DND-41 (cell line): ENCODE measurements at regions not wholly inside any gene's neighbourhood (a gene's known extent, or its start where the extent isn't known, plus 50 kb on each side); places are given as distances from the start of the nearest gene placed in this dataset.

ENCODE experiments used
- ATAC-seq: fragments of 200-7000 bp; cut with Tn5 transposase; 3 replicates; pipeline ENCODE4 v1.9.1; 2021; ENCODE audit warnings: low read depth; ENCODE audit not compliant: insufficient read depth
- DNase-seq: peaks from one replicate; pipeline ENCODE4 v3.0.0-alpha.2; 2020
- H2AFZ ChIP-seq: 2 replicates; pipeline ENCODE4 v1.6.0; 2012; ENCODE audit warnings: low read depth, low read length
- H3K27ac ChIP-seq: 2 replicates; pipeline ENCODE4 v1.5.1; 2012; ENCODE audit warnings: low read length, inconsistent platforms
- H3K27me3 ChIP-seq: fragments of 200-600 bp; sonication (generic); 2 replicates; pipeline ENCODE4 v1.6.0; 2012; ENCODE audit warnings: low read length, mild to moderate bottlenecking, inconsistent platforms; ENCODE audit not compliant: insufficient read depth, poor library complexity
- H3K36me3 ChIP-seq: 2 replicates; pipeline ENCODE4 v1.5.1; 2012; ENCODE audit warnings: low read length, inconsistent platforms; ENCODE audit not compliant: insufficient read depth
- H3K4me1 ChIP-seq: 2 replicates; pipeline ENCODE4 v1.5.1; 2012; ENCODE audit warnings: mild to moderate bottlenecking, low read length; ENCODE audit not compliant: insufficient read depth
- H3K4me2 ChIP-seq: 2 replicates; pipeline ENCODE4 v1.6.0; 2012; ENCODE audit warnings: mild to moderate bottlenecking, moderate library complexity, low read length, inconsistent platforms; ENCODE audit not compliant: insufficient read depth
- H3K4me3 ChIP-seq, 2 experiments: fragments of 200-600 bp in 1 of 2; shearing (Covaris generic) in 1 of 2; 2 replicates each; pipeline ENCODE4 v1.5.1; 2012 to 2016; ENCODE audit warnings: inconsistent platforms in 2 of 2, low read length in 2 of 2, mild to moderate bottlenecking in 2 of 2, low read depth in 1 of 2, moderate library complexity in 1 of 2
- H3K79me2 ChIP-seq: 2 replicates; pipeline ENCODE4 v1.6.0; 2012; ENCODE audit warnings: low read length, inconsistent platforms; ENCODE audit not compliant: insufficient read depth
- H3K9ac ChIP-seq: 2 replicates; pipeline ENCODE4 v1.6.0; 2012; ENCODE audit warnings: low read depth, mild to moderate bottlenecking, inconsistent platforms, low read length, moderate library complexity
- H3K9me3 ChIP-seq: 2 replicates; pipeline ENCODE4 v1.5.1; 2012; ENCODE audit warnings: low read length, moderate library complexity, mild to moderate bottlenecking, inconsistent platforms; ENCODE audit not compliant: insufficient read depth, severe bottlenecking
- H4K20me1 ChIP-seq: 2 replicates; pipeline ENCODE4 v1.6.0; 2012; ENCODE audit warnings: low read length; ENCODE audit not compliant: insufficient read depth
- CTCF ChIP-seq: IDR thresholded peaks from 2 replicates; pipeline ENCODE4 v1.5.1; 2012; ENCODE audit warnings: borderline replicate concordance, low read length, moderate library complexity, mild to moderate bottlenecking; ENCODE audit not compliant: poor library complexity, severe bottlenecking; ENCODE audit errors: extremely low read depth
- EZH2 ChIP-seq: IDR thresholded peaks from 3 replicates; pipeline ENCODE4 v1.6.1; 2012; ENCODE audit warnings: borderline replicate concordance, low read depth, mild to moderate bottlenecking, moderate library complexity, low read length, inconsistent platforms; ENCODE audit not compliant: severe bottlenecking

- no peak overlapping the region for H3K9ac ChIP-seq
- no peaks in the 10 kb centered on the region for H3K79me2 ChIP-seq
- H3K4me1 ChIP-seq = no peaks in the 10 kb centered on the region
- H3K4me2 ChIP-seq = no peak overlapping the region
- no peak for TF ChIP-seq EZH2
- no peak for TF ChIP-seq CTCF
- no peaks in the 10 kb centered on the region for H4K20me1 ChIP-seq
- no peaks in the 10 kb centered on the region for H3K36me3 ChIP-seq
- no peak overlapping the region for H3K4me3 ChIP-seq
- ATAC-seq (no peak), DNase-seq (no peak)
- H3K27ac ChIP-seq = no peak overlapping the region
- peaks cover 14% of the 10 kb centered on the region for H3K9me3 ChIP-seq
- no peaks in the 10 kb centered on the region for H3K27me3 ChIP-seq
- H2AFZ ChIP-seq = no peak overlapping the region
These were observed 597.4 kb upstream of the PTGER4 start for GRCh38 chr5:40082313-40082712.

- Histone ChIP-seq H3K79me2 (no peaks in the 10 kb centered on the region), H3K27me3 (no peaks in the 10 kb centered on the region), H4K20me1 (no peaks in the 10 kb centered on the region), H3K27ac (no peak overlapping the region), H3K4me1 (no peaks in the 10 kb centered on the region), H2AFZ (no peak overlapping the region), H3K4me2 (no peak overlapping the region), H3K36me3 (no peaks in the 10 kb centered on the region), H3K9ac (no peak overlapping the region), H3K4me3 (no peak overlapping the region), H3K9me3 (peaks cover 4% of the 10 kb centered on the region)
- no peak for ATAC-seq
- TF ChIP-seq CTCF (no peak), EZH2 (no peak)
- no peak for DNase-seq
These were observed 599.5 kb upstream of the PTGER4 start for GRCh38 chr5:40080191-40080590.

GRCh38 chr5:40078898-40079575 lies 600.7 kb upstream of the PTGER4 start:
- H4K20me1 ChIP-seq = no peaks in the 10 kb centered on the region
- no peak overlapping the region for H3K4me2 ChIP-seq
- H3K36me3 ChIP-seq = no peaks in the 10 kb centered on the region
- H3K4me3 ChIP-seq = no peak overlapping the region
- no peaks in the 10 kb centered on the region for H3K4me1 ChIP-seq
- ATAC-seq = no peak
- no peak for DNase-seq
- H3K27me3 ChIP-seq = no peaks in the 10 kb centered on the region
- H3K9ac ChIP-seq = no peak overlapping the region
- no peaks in the 10 kb centered on the region for H3K79me2 ChIP-seq
- no peak overlapping the region for H3K27ac ChIP-seq
- H3K9me3 ChIP-seq = peaks cover 4% of the 10 kb centered on the region
- no peak for TF ChIP-seq CTCF
- no peak for TF ChIP-seq EZH2
- H2AFZ ChIP-seq = no peak overlapping the region
